ENCODE measurements at regions not wholly inside any gene's neighbourhood (a gene's known extent, or its start where the extent isn't known, plus 50 kb on each side); places are given as distances from the start of the nearest gene placed in this dataset.
"Not testable (repeated sequence)": the region's sequence is repeated elsewhere in the genome, so short reads cannot be mapped to it uniquely, and the experiment has no call there.

GRCh38 chr9:115327436-115328122, 209.6 kb upstream of the TNC start:
- DNase-seq, result no peak

GRCh38 chr9:115328228-115328627, 210.3 kb upstream of the TNC start:
- DNase-seq, result no peak

- no peak for DNase-seq
Measured at GRCh38 chr9:115328677-115329076, 210.7 kb upstream of the TNC start.

GRCh38 chr9:115333277-115334070, 215.5 kb upstream of the TNC start:
- DNase-seq, result no peak

- no peak for DNase-seq
Measured at GRCh38 chr9:115335439-115335838, 217.5 kb upstream of the TNC start.

GRCh38 chr9:115340314-115340713, 222.4 kb upstream of the TNC start:
- DNase-seq, result no peak

- no peak for DNase-seq
Measured at GRCh38 chr9:115341426-115341825, 223.5 kb upstream of the TNC start.

- DNase-seq, result not testable (repeated sequence)
Measured at GRCh38 chr9:115347776-115348175, 229.8 kb upstream of the TNC start.

GRCh38 chr9:115348936-115349335, 231.0 kb upstream of the TNC start:
- not testable (repeated sequence) for DNase-seq

GRCh38 chr9:115349542-115349941, 231.6 kb upstream of the TNC start:
- no peak for DNase-seq

GRCh38 chr9:115350548-115350947, 232.6 kb upstream of the TNC start:
- no peak for DNase-seq

- DNase-seq, result peak; percentile 64
Measured at GRCh38 chr9:115353681-115354080, 235.7 kb upstream of the TNC start.

- DNase-seq, result no peak
Measured at GRCh38 chr9:115357821-115358220, 239.9 kb upstream of the TNC start.

GRCh38 chr9:115359017-115359780, 241.2 kb upstream of the TNC start:
- DNase-seq, result no peak

- no peak for DNase-seq
Measured at GRCh38 chr9:115360122-115360521, 242.2 kb upstream of the TNC start.

- DNase-seq, result no peak
Measured at GRCh38 chr9:115362101-115362500, 244.1 kb upstream of the TNC start.

GRCh38 chr9:115362640-115363039, 244.7 kb upstream of the TNC start:
- DNase-seq, result no peak

- no peak for DNase-seq
Measured at GRCh38 chr9:115364991-115365390, 247.0 kb upstream of the TNC start.

- DNase-seq, result no peak
Measured at GRCh38 chr9:115367321-115367720, 249.4 kb upstream of the TNC start.

GRCh38 chr9:115367780-115368525, 250.0 kb upstream of the TNC start:
- DNase-seq, result no peak

GRCh38 chr9:115369322-115369957, 251.5 kb upstream of the TNC start:
- peak; percentile 16 for DNase-seq

GRCh38 chr9:115373000-115373709, 255.2 kb upstream of the TNC start:
- DNase-seq, result no peak

Measured in NCI-H510A treated with DMSO at 0.1 percent for 48 hours (cell line).